ENCODE measurements at regions not wholly inside any gene's neighbourhood (a gene's known extent, or its start where the extent isn't known, plus 50 kb on each side); places are given as distances from the start of the nearest gene placed in this dataset.
"Not testable (repeated sequence)": the region's sequence is repeated elsewhere in the genome, so short reads cannot be mapped to it uniquely, and the experiment has no call there.

DNA sequence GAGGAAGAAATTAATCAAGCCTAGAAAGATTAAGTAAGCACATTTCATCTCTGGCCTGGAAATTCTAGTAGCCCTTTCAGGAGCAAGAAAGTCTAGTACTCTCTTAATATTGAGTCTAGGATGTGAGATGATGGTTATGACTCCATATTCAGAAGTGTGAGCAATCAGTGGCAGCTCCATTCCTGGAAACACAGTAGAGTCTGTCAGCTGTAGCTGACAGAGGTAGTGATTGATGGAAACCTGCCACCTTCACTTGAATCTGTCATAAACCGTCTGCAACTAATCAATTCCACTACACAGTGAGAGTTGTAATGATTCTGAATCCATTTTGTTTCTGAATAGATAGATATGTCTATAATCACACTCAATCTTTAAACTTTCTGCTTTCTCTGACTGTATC lies 635.1 kb downstream of the IRS1 start:
- Histone ChIP-seq H3K27me3 (ENCODE audit: control insufficient read depth in 3 of 3, insufficient read depth in 3 of 3, low read length in 2 of 3) (no peaks in the 10 kb centered on the region), H3K4me1 (ENCODE audit: control insufficient read depth in 5 of 5, insufficient read depth in 5 of 5, low read length in 5 of 5) (peaks cover 0 to 3% (median 0%) of the 10 kb centered on the region in 5 donors), H3K27ac (ENCODE audit: low read depth in 1 of 2, low read length in 1 of 2) (no peak overlapping the region), H3K9ac (ENCODE audit: insufficient read depth in 1 of 2, low read length in 2 of 2) (no peak overlapping the region), H3K36me3 (ENCODE audit: control insufficient read depth in 4 of 4, insufficient read depth in 4 of 4, low read length in 4 of 4) (no peaks in the 10 kb centered on the region), H3K9me3 (ENCODE audit: control insufficient read depth in 4 of 4, insufficient read depth in 3 of 4, low read length in 3 of 4) (peaks cover 0 to 2% (median 0%) of the 10 kb centered on the region in 4 donors), H3K4me3 (no peak overlapping the region)
- ATAC-seq (ENCODE audit: insufficient read depth, low FRiP score) (no peak), DNase-seq (no peak)
- WGBS, 2 donors: 75 to 81% methylated on average over 1 of the region's 1 CpG
- TF ChIP-seq CTCF (IDR thresholded peaks at IDR 0.05; ENCODE audit: control extremely low read depth, extremely low read depth): no peak

GRCh38 chr2:226160617-226161016 lies 639.0 kb downstream of the IRS1 start:
- H3K9ac ChIP-seq (ENCODE audit: insufficient read depth in 1 of 2, low read length in 2 of 2); H3K27ac ChIP-seq (ENCODE audit: low read depth in 1 of 2, low read length in 1 of 2); H3K4me3 ChIP-seq; H3K27me3 ChIP-seq (ENCODE audit: control insufficient read depth in 3 of 3, insufficient read depth in 3 of 3, low read length in 2 of 3); H3K36me3 ChIP-seq (ENCODE audit: control insufficient read depth in 4 of 4, insufficient read depth in 4 of 4, low read length in 4 of 4); H3K9me3 ChIP-seq (ENCODE audit: control insufficient read depth in 4 of 4, insufficient read depth in 3 of 4, low read length in 3 of 4); H3K4me1 ChIP-seq (ENCODE audit: control insufficient read depth in 5 of 5, insufficient read depth in 5 of 5, low read length in 5 of 5); DNase-seq; ATAC-seq (ENCODE audit: insufficient read depth, low FRiP score): not testable (repeated sequence)
- WGBS, 2 donors: 96% methylated on average over 4 of the region's 4 CpGs

DNA sequence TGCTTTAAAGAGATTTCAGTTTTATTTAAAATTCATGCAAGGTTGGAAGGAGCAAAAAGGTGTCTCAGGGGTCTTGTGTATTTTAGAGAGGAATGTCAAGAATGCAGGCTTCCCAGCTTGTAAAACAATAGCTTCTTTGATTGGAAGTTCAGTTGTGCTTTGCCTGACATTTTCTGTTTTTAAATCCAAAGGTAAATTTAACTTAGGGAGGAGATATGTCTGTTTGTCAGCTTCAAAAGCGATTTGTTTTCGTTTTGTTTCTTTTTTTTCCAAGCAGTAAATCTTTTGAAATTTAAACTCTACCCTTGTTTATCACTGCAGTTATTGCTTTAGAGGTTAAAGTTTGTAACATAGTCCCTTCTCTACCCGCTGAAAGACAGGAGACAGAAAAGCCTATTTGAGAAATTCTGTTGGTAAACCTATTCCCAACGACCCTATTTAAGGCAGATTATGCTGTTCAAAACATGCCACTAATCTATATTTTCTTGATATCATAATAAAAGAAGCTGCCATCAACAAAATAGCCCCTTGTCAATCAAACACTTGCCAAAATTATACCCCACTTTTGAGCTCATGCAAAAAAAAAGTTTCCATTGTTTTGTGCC lies 639.6 kb downstream of the IRS1 start:
- WGBS, 2 donors: 39 to 44% methylated on average over 4 of the region's 4 CpGs
- ATAC-seq (ENCODE audit: insufficient read depth, low FRiP score) (no peak), DNase-seq (peak in 1 of 3 donors; percentile 17)
- no peak overlapping the region for H3K27ac ChIP-seq (ENCODE audit: low read depth in 1 of 2, low read length in 1 of 2)
- no peak for TF ChIP-seq CTCF (IDR thresholded peaks at IDR 0.05; ENCODE audit: control extremely low read depth, extremely low read depth)
- no peak overlapping the region for H3K9ac ChIP-seq (ENCODE audit: insufficient read depth in 1 of 2, low read length in 2 of 2)
- peaks cover 0 to 11% (median 0%) of the 10 kb centered on the region in 5 donors for H3K4me1 ChIP-seq (ENCODE audit: control insufficient read depth in 5 of 5, insufficient read depth in 5 of 5, low read length in 5 of 5)
- H3K27me3 ChIP-seq (ENCODE audit: control insufficient read depth in 3 of 3, insufficient read depth in 3 of 3, low read length in 2 of 3): no peaks in the 10 kb centered on the region
- H3K9me3 ChIP-seq (ENCODE audit: control insufficient read depth in 4 of 4, insufficient read depth in 3 of 4, low read length in 3 of 4): peaks cover 0 to 2% (median 0%) of the 10 kb centered on the region in 4 donors
- no peaks in the 10 kb centered on the region for H3K36me3 ChIP-seq (ENCODE audit: control insufficient read depth in 4 of 4, insufficient read depth in 4 of 4, low read length in 4 of 4)
- H3K4me3 ChIP-seq: no peak overlapping the region

DNA sequence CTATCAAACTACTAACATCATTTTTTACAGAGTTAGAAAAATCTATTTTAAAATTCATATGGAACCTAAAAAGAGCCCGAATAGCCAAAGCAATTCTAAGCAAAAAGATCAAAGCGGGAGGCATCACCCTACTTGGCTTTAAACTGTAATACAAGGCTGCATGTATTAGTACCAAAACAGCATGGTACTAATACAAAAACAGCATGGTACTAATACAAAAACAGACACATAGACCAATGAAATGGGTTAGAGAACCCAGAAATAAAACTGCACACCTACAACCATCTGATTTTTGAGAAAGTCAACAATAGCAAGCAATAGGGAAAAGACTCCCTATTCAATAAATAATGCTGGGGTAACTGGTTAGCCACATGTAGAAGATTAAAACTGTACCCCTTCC lies 640.7 kb downstream of the IRS1 start:
- Histone ChIP-seq H3K9ac (ENCODE audit: insufficient read depth in 1 of 2, low read length in 2 of 2) (no peak overlapping the region), H3K4me1 (ENCODE audit: control insufficient read depth in 5 of 5, insufficient read depth in 5 of 5, low read length in 5 of 5) (peaks cover 0 to 8% (median 0%) of the 10 kb centered on the region in 5 donors), H3K9me3 (ENCODE audit: control insufficient read depth in 4 of 4, insufficient read depth in 3 of 4, low read length in 3 of 4) (peaks cover 0 to 2% (median 0%) of the 10 kb centered on the region in 4 donors), H3K27me3 (ENCODE audit: control insufficient read depth in 3 of 3, insufficient read depth in 3 of 3, low read length in 2 of 3) (no peaks in the 10 kb centered on the region), H3K36me3 (ENCODE audit: control insufficient read depth in 4 of 4, insufficient read depth in 4 of 4, low read length in 4 of 4) (no peaks in the 10 kb centered on the region), H3K4me3 (no peak overlapping the region), H3K27ac (ENCODE audit: low read depth in 1 of 2, low read length in 1 of 2) (no peak overlapping the region)
- DNase-seq (no peak), ATAC-seq (ENCODE audit: insufficient read depth, low FRiP score) (no peak)
- no peak for TF ChIP-seq CTCF (IDR thresholded peaks at IDR 0.05; ENCODE audit: control extremely low read depth, extremely low read depth)
- 88 to 92% methylated on average over 2 of the region's 2 CpGs for WGBS, 2 donors

All from lung (tissue), 11 donors.